ENCODE measurements at regions not wholly inside any gene's neighbourhood (a gene's known extent, or its start where the extent isn't known, plus 50 kb on each side); places are given as distances from the start of the nearest gene placed in this dataset.

GRCh38 chr5:168008555-168008954 is 282.9 kb upstream of the WWC1 start:
- TF ChIP-seq EZH2 (IDR thresholded peaks at IDR 0.05; ENCODE audit: insufficient read depth, poor library complexity, severe bottlenecking) (no peak), EZH2phosphoT487 (IDR thresholded peaks at IDR 0.05; ENCODE audit: insufficient read depth, low read depth) (no peak)
